DOHH2 (cell line): ENCODE measurements at regions not wholly inside any gene's neighbourhood (a gene's known extent, or its start where the extent isn't known, plus 50 kb on each side); places are given as distances from the start of the nearest gene placed in this dataset.

Source experiments
- H3F3A ChIP-seq: fragments of 200-600 bp; sonication (generic), shearing (Covaris generic); 2 replicates; pipeline ENCODE4 v1.6.0; 2016; ENCODE audit warnings: antibody characterized with exemption, mild to moderate bottlenecking; ENCODE audit not compliant: control insufficient read depth, insufficient read depth
- H3K27ac ChIP-seq: fragments of 200-600 bp; sonication (generic); 2 replicates; pipeline ENCODE4 v1.5.1; 2014; ENCODE audit warnings: low read depth, mild to moderate bottlenecking, low read length, moderate library complexity
- H3K27me3 ChIP-seq: fragments of 200-600 bp; sonication (generic); 2 replicates; pipeline ENCODE4 v1.6.1; 2014; ENCODE audit warnings: mild to moderate bottlenecking, low read length, mixed read lengths; ENCODE audit not compliant: control insufficient read depth
- H3K36me3 ChIP-seq: fragments of 200-600 bp; sonication (generic); 2 replicates; pipeline ENCODE4 v1.6.1; 2014; ENCODE audit warnings: mild to moderate bottlenecking, low read length, moderate library complexity, mixed read lengths; ENCODE audit not compliant: control insufficient read depth
- H3K4me1 ChIP-seq: fragments of 200-600 bp; sonication (generic); 2 replicates; pipeline ENCODE4 v1.6.1; 2014; ENCODE audit warnings: mild to moderate bottlenecking, low read length, mixed read lengths; ENCODE audit not compliant: control insufficient read depth
- H3K4me2 ChIP-seq: fragments of 200-600 bp; sonication (generic); 2 replicates; pipeline ENCODE4 v1.6.0; 2014; ENCODE audit warnings: mild to moderate bottlenecking, low read length, moderate library complexity
- H3K4me3 ChIP-seq: fragments of 200-600 bp; sonication (generic); 2 replicates; pipeline ENCODE4 v1.5.1; 2014; ENCODE audit warnings: mild to moderate bottlenecking, low read length, mixed read lengths
- H3K79me2 ChIP-seq: fragments of 200-600 bp; sonication (generic); 2 replicates; pipeline ENCODE4 v1.6.1; 2014; ENCODE audit warnings: mild to moderate bottlenecking, low read length, mixed read lengths; ENCODE audit not compliant: control insufficient read depth
- H3K9me2 ChIP-seq: fragments of 200-600 bp; sonication (generic); replicated peaks from 2 replicates; pipeline ENCODE4 v1.6.1; 2014; ENCODE audit warnings: mild to moderate bottlenecking, low read length, mixed read lengths; ENCODE audit not compliant: control insufficient read depth
- H3K9me3 ChIP-seq: fragments of 200-600 bp; sonication (generic); 2 replicates; pipeline ENCODE4 v1.6.1; 2014; ENCODE audit warnings: antibody characterized with exemption, low read length, mixed read lengths; ENCODE audit not compliant: control insufficient read depth, insufficient read depth
- H4K20me1 ChIP-seq: fragments of 200-600 bp; sonication (generic); 2 replicates; pipeline ENCODE4 v1.6.0; 2014; ENCODE audit warnings: low read depth, mild to moderate bottlenecking, antibody characterized with exemption, low read length, moderate library complexity; ENCODE audit not compliant: control insufficient read depth, insufficient read depth
- CTCF ChIP-seq: fragments of 200-600 bp; sonication (generic); IDR thresholded peaks from one replicate; pipeline ENCODE4 v1.5.1; 2014; ENCODE audit warnings: antibody characterized with exemption, mild to moderate bottlenecking, low read depth, low read length; ENCODE audit not compliant: poor library complexity, severe bottlenecking
- EZH2phosphoT487 ChIP-seq: fragments of 200-600 bp; sonication (generic); IDR thresholded peaks from 2 replicates; pipeline ENCODE4 v1.6.1; 2017; ENCODE audit warnings: borderline replicate concordance, mild to moderate bottlenecking, antibody characterized with exemption, low read length, moderate library complexity, mixed read lengths

DNA sequence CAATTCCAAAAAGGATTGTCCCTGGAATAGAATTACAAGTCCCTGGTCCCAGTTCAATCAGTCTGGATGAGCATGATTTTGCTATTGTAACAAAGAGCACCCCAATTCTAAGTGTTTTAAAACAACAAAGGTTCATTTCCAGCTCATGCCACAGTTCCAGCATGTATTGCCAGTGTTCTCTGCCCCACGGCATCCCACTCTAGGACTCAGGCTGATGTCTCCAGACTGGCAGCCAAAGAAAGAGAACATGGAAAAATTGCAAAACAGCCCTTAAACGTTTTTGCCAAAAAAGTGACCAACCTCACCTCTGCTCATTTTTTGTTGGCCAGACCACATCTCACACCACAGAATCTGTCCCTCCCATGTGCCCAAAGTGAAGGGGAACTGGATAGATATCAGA is 116.0 kb upstream of the PLXNC1 start:
- no peaks in the 10 kb centered on the region for H3K79me2 ChIP-seq
- H3K9me3 ChIP-seq = no peaks in the 10 kb centered on the region
- H3K9me2 ChIP-seq = no peaks in the 10 kb centered on the region
- no peaks in the 10 kb centered on the region for H3F3A ChIP-seq
- no peaks in the 10 kb centered on the region for H4K20me1 ChIP-seq
- no peak overlapping the region for H3K27ac ChIP-seq
- TF ChIP-seq CTCF = no peak
- no peak for TF ChIP-seq EZH2phosphoT487
- no peaks in the 10 kb centered on the region for H3K36me3 ChIP-seq
- no peak overlapping the region for H3K4me3 ChIP-seq
- peaks cover 11% of the 10 kb centered on the region for H3K27me3 ChIP-seq
- no peak overlapping the region for H3K4me2 ChIP-seq
- H3K4me1 ChIP-seq = no peaks in the 10 kb centered on the region

GRCh38 chr12:94033101-94033500 is 115.3 kb upstream of the PLXNC1 start:
- Histone ChIP-seq H4K20me1 (no peaks in the 10 kb centered on the region), H3K4me3 (no peak overlapping the region), H3F3A (no peaks in the 10 kb centered on the region), H3K9me2 (no peaks in the 10 kb centered on the region), H3K27ac (no peak overlapping the region), H3K27me3 (peaks cover 11% of the 10 kb centered on the region), H3K4me1 (no peaks in the 10 kb centered on the region), H3K4me2 (no peak overlapping the region), H3K36me3 (no peaks in the 10 kb centered on the region), H3K9me3 (no peaks in the 10 kb centered on the region), H3K79me2 (no peaks in the 10 kb centered on the region)
- TF ChIP-seq EZH2phosphoT487 (no peak), CTCF (no peak)

DNA sequence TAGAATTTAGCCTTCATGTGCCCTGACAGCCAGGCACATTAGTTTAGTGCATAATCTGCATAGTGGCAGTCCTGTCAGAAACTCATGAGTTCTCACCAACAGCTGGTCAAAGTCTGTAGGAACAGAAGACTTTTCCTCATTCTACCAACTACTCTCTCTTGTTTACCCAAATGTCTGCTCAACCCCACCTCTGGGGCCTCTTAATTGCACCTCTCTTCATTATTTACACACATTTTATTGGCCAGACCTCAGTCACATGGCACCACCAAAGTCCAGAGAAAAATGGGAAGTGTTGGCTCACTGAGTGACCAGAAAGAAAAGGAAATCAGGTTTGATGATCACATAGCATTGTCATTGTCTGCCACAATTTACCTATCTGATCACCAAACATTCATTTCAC is 114.6 kb upstream of the PLXNC1 start:
- Histone ChIP-seq H3K27ac (no peak overlapping the region), H4K20me1 (no peaks in the 10 kb centered on the region), H3K4me1 (no peaks in the 10 kb centered on the region), H3K79me2 (no peaks in the 10 kb centered on the region), H3K36me3 (no peaks in the 10 kb centered on the region), H3K9me2 (no peaks in the 10 kb centered on the region), H3K4me3 (no peak overlapping the region), H3F3A (no peaks in the 10 kb centered on the region), H3K4me2 (no peak overlapping the region), H3K9me3 (no peaks in the 10 kb centered on the region), H3K27me3 (peaks cover 11% of the 10 kb centered on the region)
- TF ChIP-seq EZH2phosphoT487 (no peak), CTCF (no peak)

GRCh38 chr12:94037444-94037843 is 110.9 kb upstream of the PLXNC1 start:
- TF ChIP-seq CTCF = no peak
- Histone ChIP-seq H3K27ac (no peak overlapping the region), H3K4me3 (no peak overlapping the region), H4K20me1 (no peaks in the 10 kb centered on the region), H3K79me2 (no peaks in the 10 kb centered on the region), H3K9me3 (no peaks in the 10 kb centered on the region), H3K9me2 (no peaks in the 10 kb centered on the region), H3K36me3 (no peaks in the 10 kb centered on the region), H3K4me2 (no peak overlapping the region), H3F3A (no peaks in the 10 kb centered on the region), H3K27me3 (peaks cover 11% of the 10 kb centered on the region), H3K4me1 (no peaks in the 10 kb centered on the region)
